Hepatocyte (in vitro differentiated cells): ENCODE measurements at regions not wholly inside any gene's neighbourhood (a gene's known extent, or its start where the extent isn't known, plus 50 kb on each side); places are given as distances from the start of the nearest gene placed in this dataset.

Source experiments
- CTCF ChIP-seq: fragments of 200-600 bp; sonication (generic); IDR thresholded peaks from 2 replicates; pipeline ENCODE4 v1.5.1; 2016; ENCODE audit warnings: antibody characterized with exemption, mild to moderate bottlenecking; ENCODE audit not compliant: poor library complexity
- EZH2 ChIP-seq: fragments of 200-600 bp; sonication (generic); IDR thresholded peaks from 2 replicates; pipeline ENCODE4 v1.6.1; 2016; ENCODE audit warnings: antibody characterized with exemption, mild to moderate bottlenecking, borderline replicate concordance
- EZH2phosphoT487 ChIP-seq: fragments of 200-600 bp; sonication (generic); IDR thresholded peaks from one replicate; pipeline ENCODE4 v1.6.1; 2018; ENCODE audit warnings: antibody characterized with exemption, mild to moderate bottlenecking, low read depth, moderate library complexity; ENCODE audit not compliant: unreplicated experiment, severe bottlenecking

DNA sequence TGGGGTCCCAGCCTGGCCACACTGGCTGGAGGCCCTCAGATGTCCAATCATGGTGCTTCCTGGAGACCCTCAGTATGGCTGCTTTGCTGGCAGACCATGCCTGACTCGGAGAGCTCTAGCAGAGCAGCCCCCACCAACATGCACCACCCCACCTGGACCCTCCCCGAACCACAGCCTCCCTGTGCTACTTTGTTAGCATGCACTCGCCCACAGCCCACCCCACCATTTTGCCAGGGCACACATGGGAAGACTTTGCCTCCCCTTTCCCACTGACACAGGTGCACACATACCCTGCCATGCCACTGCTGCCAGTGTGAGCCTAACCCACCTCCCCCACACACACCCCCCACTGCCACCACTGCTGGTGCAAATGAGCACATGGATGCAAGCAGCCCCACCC is 497.5 kb upstream of the PBX1 start:
- TF ChIP-seq CTCF (no peak), EZH2 (no peak), EZH2phosphoT487 (no peak)
